H1 (cell line): ENCODE measurements at regions not wholly inside any gene's neighbourhood (a gene's known extent, or its start where the extent isn't known, plus 50 kb on each side); places are given as distances from the start of the nearest gene placed in this dataset.

ENCODE experiments used
- ASH2L ChIP-seq: fragments of 200-600, 300-600 bp; sonication (generic); IDR thresholded peaks from one replicate; pipeline ENCODE4 v1.7.1; 2017; ENCODE audit warnings: low read length
- CHD7 ChIP-seq: fragments of 300-600 bp; sonication (generic); IDR thresholded peaks from 2 replicates; pipeline ENCODE4 v1.7.1; 2012; ENCODE audit warnings: low read length, moderate library complexity, mild to moderate bottlenecking, inconsistent platforms; ENCODE audit not compliant: insufficient replicate concordance
- KDM5A ChIP-seq: fragments of 200-600 bp; IDR thresholded peaks from 2 replicates; pipeline ENCODE4 v1.7.1; 2012; ENCODE audit warnings: mild to moderate bottlenecking, low read length, inconsistent platforms, mixed read lengths
- SIRT6 ChIP-seq: IDR thresholded peaks from one replicate; pipeline ENCODE4 v1.7.1; 2012; ENCODE audit warnings: low read length, inconsistent platforms

DNA sequence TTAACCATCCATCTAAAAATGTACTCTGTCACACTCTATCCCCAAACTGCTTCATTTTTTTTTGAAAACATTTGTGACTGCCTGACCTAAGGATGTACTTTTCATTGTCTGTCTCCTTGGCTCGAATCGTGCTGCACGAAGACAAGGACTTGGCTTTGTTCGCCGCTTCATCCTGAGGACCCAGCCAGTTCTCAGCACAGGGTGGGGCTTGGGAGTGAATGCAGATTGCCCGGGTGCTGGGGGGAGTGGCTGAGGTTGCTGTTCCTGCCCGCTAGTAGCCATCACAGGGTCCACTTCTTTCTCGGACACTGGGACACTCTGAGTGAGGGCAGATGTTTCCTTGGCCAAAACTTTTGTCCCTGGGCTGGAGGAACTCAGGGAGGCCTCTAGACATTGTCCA, 70.1 kb upstream of the CLCN4 start (continued):
- TF ChIP-seq CHD7, result no peak
- no peak for TF ChIP-seq SIRT6
- TF ChIP-seq ASH2L, result no peak
- TF ChIP-seq KDM5A, result no peak
